ENCODE measurements at regions not wholly inside any gene's neighbourhood (a gene's known extent, or its start where the extent isn't known, plus 50 kb on each side); places are given as distances from the start of the nearest gene placed in this dataset.
"Not testable (repeated sequence)": the region's sequence is repeated elsewhere in the genome, so short reads cannot be mapped to it uniquely, and the experiment has no call there.

DNA sequence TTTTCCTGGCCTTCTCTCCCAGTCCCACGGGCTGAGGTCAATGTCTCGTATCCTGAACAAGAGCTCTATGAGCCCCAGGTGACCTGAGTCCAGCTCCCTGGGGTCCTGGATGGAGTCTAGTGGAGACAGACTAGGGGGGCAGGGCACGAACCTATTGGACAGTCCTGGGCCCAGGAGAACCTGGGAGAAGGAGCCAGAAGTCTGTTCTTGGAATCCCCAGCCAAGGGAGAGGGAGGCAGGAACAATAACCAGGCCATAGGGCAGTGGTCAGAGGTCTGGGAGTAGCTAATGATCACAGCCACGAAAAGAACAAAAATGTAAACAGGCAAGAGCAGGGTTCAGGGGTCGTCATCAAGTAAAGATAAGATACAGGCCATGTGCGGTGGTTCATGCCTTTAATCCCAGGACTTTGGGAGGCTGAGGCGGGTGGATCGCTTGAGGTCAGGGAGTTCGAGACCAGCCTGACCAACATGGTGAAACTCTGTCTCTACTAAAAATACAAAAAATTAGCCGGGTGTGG, 60.8 kb downstream of the COPRS start:
- DNase-seq (ENCODE audit: low spot score), result no peak
- H3K27ac ChIP-seq, result no peak overlapping the region
- TF ChIP-seq, protein P1, sequence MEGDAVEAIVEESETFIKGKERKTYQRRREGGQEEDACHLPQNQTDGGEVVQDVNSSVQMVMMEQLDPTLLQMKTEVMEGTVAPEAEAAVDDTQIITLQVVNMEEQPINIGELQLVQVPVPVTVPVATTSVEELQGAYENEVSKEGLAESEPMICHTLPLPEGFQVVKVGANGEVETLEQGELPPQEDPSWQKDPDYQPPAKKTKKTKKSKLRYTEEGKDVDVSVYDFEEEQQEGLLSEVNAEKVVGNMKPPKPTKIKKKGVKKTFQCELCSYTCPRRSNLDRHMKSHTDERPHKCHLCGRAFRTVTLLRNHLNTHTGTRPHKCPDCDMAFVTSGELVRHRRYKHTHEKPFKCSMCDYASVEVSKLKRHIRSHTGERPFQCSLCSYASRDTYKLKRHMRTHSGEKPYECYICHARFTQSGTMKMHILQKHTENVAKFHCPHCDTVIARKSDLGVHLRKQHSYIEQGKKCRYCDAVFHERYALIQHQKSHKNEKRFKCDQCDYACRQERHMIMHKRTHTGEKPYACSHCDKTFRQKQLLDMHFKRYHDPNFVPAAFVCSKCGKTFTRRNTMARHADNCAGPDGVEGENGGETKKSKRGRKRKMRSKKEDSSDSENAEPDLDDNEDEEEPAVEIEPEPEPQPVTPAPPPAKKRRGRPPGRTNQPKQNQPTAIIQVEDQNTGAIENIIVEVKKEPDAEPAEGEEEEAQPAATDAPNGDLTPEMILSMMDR (IDR thresholded peaks at IDR 0.05), result no peak
- H3K4me3 ChIP-seq, result no peak overlapping the region

DNA sequence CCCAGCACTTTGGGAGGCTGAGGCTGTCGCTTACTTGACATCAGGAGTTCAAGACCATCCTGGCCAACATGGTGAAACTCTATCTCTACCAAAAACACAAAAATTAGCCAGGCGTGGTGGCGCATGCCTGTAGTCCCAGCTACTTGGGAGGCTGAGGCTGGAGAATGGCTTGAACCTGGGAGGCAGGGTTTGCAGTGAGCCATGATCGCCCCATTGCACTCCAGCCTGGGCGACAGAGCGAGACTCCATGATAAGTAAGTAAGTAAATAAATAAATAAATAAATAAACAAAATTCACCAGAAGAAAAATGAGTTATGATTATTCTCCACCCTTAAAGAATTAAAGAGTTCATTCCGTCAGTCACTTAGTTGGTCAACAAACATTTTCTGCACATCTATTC, 63.1 kb downstream of the COPRS start:
- not testable (repeated sequence) for H3K27ac ChIP-seq; H3K4me3 ChIP-seq; DNase-seq (ENCODE audit: low spot score)

DNA sequence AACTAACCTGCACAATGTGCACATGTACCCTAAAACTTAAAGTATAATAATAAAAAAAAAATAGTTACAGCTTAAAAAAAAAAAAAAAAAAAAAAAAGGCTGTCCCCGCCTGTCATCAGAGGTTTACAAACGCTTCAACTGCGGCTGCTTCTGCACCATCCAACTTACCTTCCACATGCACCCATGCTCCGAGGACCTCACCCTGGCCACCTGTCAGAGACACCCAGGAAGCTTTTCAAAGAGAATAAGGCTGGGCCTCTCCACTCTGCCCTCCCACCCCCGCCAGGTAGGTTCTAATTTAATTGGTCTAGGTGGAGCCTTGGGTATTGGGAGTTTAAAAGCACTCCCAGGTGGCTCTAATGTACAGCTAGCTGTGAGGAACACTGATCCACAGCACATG, 64.9 kb downstream of the COPRS start:
- Histone ChIP-seq H3K4me3 (no peak overlapping the region), H3K27ac (no peak overlapping the region)
- TF ChIP-seq, protein P1 (IDR thresholded peaks at IDR 0.05), result no peak
- DNase-seq (ENCODE audit: low spot score), result no peak

DNA sequence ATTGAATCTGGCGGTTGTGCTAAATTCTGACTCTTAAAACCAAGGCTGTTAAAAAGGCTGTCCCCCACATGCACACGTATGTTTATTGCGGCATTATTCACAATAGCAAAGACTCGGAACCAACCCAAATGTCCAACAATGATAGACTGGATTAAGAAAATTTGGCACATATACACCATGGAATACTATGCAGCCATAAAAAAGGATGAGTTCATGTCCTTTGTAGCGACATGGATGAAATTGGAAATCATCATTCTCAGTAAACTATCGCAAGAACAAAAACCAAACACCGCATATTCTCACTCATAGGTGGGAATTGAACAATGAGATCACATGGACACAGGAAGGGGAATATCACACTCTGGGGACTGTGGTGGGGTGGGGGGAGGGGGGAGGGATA, 65.4 kb downstream of the COPRS start:
- H3K4me3 ChIP-seq; H3K27ac ChIP-seq; DNase-seq (ENCODE audit: low spot score): not testable (repeated sequence)

DNA sequence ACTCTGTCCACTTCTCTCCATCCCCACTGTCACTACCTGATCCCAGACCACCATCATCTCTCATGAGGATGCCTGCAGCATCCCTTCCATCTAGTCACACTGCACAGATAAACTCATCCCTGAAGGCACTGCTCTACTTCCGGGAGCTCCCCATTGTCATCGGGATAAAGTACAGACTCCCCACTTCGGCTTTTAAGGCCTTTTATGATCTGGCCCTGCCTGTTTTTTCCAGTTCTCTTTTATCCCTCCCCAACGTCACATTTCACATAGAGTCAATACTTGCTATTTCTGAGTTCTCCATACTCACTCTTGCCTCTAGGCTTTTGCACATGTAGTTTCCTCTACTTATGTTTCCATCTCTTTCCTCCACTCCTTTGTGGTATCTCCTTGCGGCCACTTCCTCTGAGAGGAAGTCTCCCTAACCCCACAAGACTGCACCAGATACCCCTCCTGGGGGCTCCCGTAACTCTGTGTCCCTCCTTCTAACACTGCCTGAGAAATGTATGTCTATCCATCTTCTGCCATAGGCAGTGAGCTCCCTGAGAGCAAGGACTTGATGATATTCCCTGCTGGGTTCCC, 66.9 kb downstream of the COPRS start:
- H3K4me3 ChIP-seq, result no peak overlapping the region
- DNase-seq (ENCODE audit: low spot score), result no peak
- TF ChIP-seq, protein P1 (IDR thresholded peaks at IDR 0.05), result no peak
- no peak overlapping the region for H3K27ac ChIP-seq

DNA sequence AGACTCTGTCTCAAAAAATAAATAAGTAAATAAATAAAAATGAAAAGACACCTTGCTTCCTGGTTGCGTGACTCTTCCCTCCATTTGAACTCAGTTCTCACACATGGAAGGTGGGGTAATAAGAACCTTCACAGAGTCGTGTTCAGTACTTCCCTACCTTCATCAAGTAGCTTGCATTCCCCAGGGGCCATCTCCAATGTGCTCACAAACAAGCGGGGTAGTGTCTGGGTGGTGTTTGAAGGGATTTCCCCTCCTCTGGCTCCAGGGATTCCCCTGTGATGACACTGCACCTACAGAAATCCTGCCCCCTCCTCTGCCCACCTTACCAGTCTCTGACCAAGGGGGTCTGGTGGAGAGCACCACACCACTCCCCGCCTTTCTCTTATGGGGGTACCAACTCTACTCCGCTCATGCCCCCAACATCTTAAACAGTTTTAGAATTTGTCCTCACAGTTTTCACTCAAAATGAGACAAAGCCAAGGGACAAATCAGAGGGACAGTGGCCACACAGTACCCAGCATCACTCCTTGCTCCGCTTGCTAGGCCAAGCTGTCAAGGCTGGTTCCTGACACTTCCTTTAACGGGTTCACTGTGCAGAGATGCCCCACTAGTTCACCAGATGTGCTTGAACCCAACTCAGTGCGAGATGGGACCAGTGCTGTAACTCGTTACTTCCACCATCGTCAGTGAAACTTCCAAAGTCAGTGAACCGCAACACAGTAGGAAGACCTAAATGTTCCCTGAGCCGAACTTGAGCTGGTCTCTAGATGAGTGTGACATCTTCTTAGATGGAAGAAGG, 69.1 kb downstream of the COPRS start:
- H3K27ac ChIP-seq, result no peak overlapping the region
- no peak for DNase-seq (ENCODE audit: low spot score)
- TF ChIP-seq, protein P1 (IDR thresholded peaks at IDR 0.05), result no peak

DNA sequence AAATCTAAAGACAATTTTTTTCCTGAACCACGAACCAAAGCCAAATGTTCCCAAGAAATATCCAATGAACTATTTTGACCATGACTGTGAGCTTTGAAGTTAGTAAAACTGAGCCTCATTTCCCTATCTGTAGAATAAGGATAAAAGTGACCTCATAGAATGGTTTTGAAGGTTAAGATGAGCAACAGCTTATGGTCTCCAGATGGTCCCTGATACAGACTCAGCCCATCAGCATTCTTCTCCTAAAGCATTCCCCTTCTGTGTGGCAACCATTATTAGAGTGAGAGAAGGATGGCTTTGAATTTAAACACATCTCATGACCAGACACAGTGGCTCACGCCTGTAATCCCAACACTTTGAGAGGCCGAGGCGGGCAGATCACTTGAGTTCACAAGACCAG, 70.1 kb downstream of the COPRS start:
- no peak for DNase-seq (ENCODE audit: low spot score)
- Histone ChIP-seq H3K4me3 (no peak overlapping the region), H3K27ac (no peak overlapping the region)
- TF ChIP-seq, protein P1 (IDR thresholded peaks at IDR 0.05), result no peak

More for the DNA sequence above, 69.1 kb downstream of the COPRS start:
- H3K4me3 ChIP-seq, result no peak overlapping the region

DNA sequence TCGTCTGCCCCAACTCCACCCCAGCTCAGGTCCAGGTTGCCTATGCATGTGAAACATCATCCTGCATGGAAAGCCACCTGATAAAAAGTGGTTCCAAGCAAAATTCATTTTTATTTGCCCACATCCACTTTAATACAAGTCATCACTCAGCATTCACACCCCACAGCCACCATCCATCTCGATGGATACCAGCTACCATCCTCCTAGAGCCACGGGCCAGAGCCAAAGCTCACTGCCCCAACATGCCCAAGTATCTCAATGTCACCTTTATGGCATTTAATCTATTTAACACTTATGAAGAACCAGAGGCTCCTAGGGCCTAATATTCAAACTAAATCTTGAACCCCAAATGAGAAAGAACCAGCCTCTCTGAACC, 70.5 kb downstream of the COPRS start:
- Histone ChIP-seq H3K27ac (peak overlapping the region in 1 of 2 donors; percentile 69), H3K4me3 (no peak overlapping the region)
- no peak for DNase-seq (ENCODE audit: low spot score)
- TF ChIP-seq, protein P1 (IDR thresholded peaks at IDR 0.05), result no peak
